ENCODE measurements at regions not wholly inside any gene's neighbourhood (a gene's known extent, or its start where the extent isn't known, plus 50 kb on each side); places are given as distances from the start of the nearest gene placed in this dataset.

DNA sequence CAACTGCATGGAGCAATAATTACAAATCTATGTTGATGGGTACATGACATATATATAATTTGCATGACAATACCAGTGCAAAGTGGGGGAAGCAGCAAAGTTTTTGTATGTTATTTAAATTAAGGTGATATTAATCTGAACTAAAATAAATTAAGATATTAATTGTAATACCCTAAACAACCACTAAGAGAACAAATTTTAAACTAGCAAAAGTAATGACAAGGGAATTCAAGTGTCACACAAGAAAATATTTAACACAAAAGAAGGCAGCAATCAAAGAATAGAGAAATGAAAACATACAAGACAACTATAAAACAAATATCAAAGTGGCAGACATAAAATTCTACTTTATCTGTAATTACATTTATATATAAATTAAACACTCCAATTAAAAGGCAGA lies 2003.4 kb downstream of the MAT2B start:
- TF ChIP-seq POLR2A (IDR thresholded peaks at IDR 0.05; ENCODE audit: low read length) (no peak), GATA1 (IDR thresholded peaks at IDR 0.05; ENCODE audit: low read depth, low read length) (no peak)
